HepG2 (cell line): ENCODE measurements at regions not wholly inside any gene's neighbourhood (a gene's known extent, or its start where the extent isn't known, plus 50 kb on each side); places are given as distances from the start of the nearest gene placed in this dataset.

Source experiments
- CBFB ChIP-seq: sonication (generic); formaldehyde crosslinking; IDR thresholded peaks from 2 replicates; pipeline ENCODE4 v1.4.0; 2020; ENCODE audit warnings: missing genetic modification reagents
- CTCF ChIP-seq: sonication (generic); formaldehyde crosslinking; IDR thresholded peaks from 2 replicates; pipeline ENCODE4 v1.5.0; 2020; ENCODE audit warnings: mild to moderate bottlenecking, missing genetic modification reagents, moderate library complexity
- EZH2 ChIP-seq: conservative IDR thresholded peaks from 2 replicates; pipeline ENCODE4 v1.6.1; 2012; ENCODE audit warnings: mild to moderate bottlenecking, low read depth, low read length, moderate library complexity
- FOXM1 ChIP-seq: sonication (generic); formaldehyde crosslinking; IDR thresholded peaks from 2 replicates; pipeline ENCODE4 v1.5.0; 2020; ENCODE audit warnings: missing genetic modification reagents
- FOXP4 ChIP-seq: sonication (generic); formaldehyde crosslinking; IDR thresholded peaks from 2 replicates; pipeline ENCODE4 v1.4.0; 2020; ENCODE audit warnings: missing genetic modification reagents
- MXD3 ChIP-seq: IDR thresholded peaks from 2 replicates; pipeline ENCODE4 v1.6.1; 2016; ENCODE audit warnings: mild to moderate bottlenecking, missing biosample characterization, missing genetic modification reagents
- MXI1 ChIP-seq: IDR thresholded peaks from 3 replicates; pipeline ENCODE4 v1.6.1; 2012; ENCODE audit warnings: low read depth, low read length, inconsistent platforms, borderline replicate concordance
- PHF5A ChIP-seq: IDR thresholded peaks from one replicate; pipeline ENCODE4 v1.6.1; 2018; ENCODE audit warnings: low read depth, missing genetic modification reagents; ENCODE audit not compliant: unreplicated experiment
- SP5 ChIP-seq: IDR thresholded peaks from 2 replicates; pipeline ENCODE4 v1.6.1; 2016; ENCODE audit warnings: low read depth, borderline replicate concordance
- ZBTB7A ChIP-seq: sonication (generic); formaldehyde crosslinking; IDR thresholded peaks from 2 replicates; pipeline ENCODE4 v1.8.0; 2022; ENCODE audit warnings: mild to moderate bottlenecking, missing genetic modification reagents
- ZNF12 ChIP-seq: sonication (generic); formaldehyde crosslinking; IDR thresholded peaks from 2 replicates; pipeline ENCODE4 v1.5.0; 2020; ENCODE audit warnings: missing genetic modification reagents
- ZNF225 ChIP-seq: sonication (generic); formaldehyde crosslinking; IDR thresholded peaks from 2 replicates; pipeline ENCODE4 v1.4.0; 2020; ENCODE audit warnings: mild to moderate bottlenecking, missing genetic modification reagents
- ZNF232 ChIP-seq: sonication (generic); formaldehyde crosslinking; IDR thresholded peaks from 2 replicates; pipeline ENCODE4 v1.4.0; 2020; ENCODE audit warnings: missing genetic modification reagents, borderline replicate concordance
- ZNF335 ChIP-seq: sonication (generic); formaldehyde crosslinking; IDR thresholded peaks from 2 replicates; pipeline ENCODE4 v1.4.0; 2020; ENCODE audit warnings: missing genetic modification reagents

GRCh38 chr14:56414236-56414635 is 165.4 kb upstream of the TMEM260 start:
- TF ChIP-seq CTCF (CRISPR knock-in tag) (no peak), ZNF335 (no peak), EZH2 (no peak), CBFB (no peak), MXD3 (CRISPR knock-in tag) (no peak), SP5 (no peak), ZBTB7A (no peak), FOXM1 (CRISPR knock-in tag) (no peak), FOXP4 (CRISPR knock-in tag) (no peak), ZNF225 (no peak), MXI1 (no peak), ZNF12 (no peak), ZNF232 (no peak), PHF5A (CRISPR knock-in tag) (no peak)
